PFSK-1 (cell line): ENCODE measurements at regions not wholly inside any gene's neighbourhood (a gene's known extent, or its start where the extent isn't known, plus 50 kb on each side); places are given as distances from the start of the nearest gene placed in this dataset.

Experiments used
- FOXP2 ChIP-seq: optimal IDR thresholded peaks from 2 replicates; pipeline ENCODE3; 2011; ENCODE audit warnings: borderline replicate concordance, control low read depth, inconsistent platforms; ENCODE audit not compliant: insufficient read depth; ENCODE audit errors: extremely low read length, extremely low read depth
- POLR2AphosphoS5 ChIP-seq: IDR thresholded peaks from 2 replicates; pipeline ENCODE4 v1.6.1; 2012; ENCODE audit warnings: low read depth, mild to moderate bottlenecking, control low read depth, low read length, moderate library complexity
- SIN3A ChIP-seq: IDR thresholded peaks from 2 replicates; pipeline ENCODE4 v1.6.1; 2012; ENCODE audit warnings: mild to moderate bottlenecking, low read length, moderate library complexity, borderline replicate concordance; ENCODE audit not compliant: insufficient read depth
- TAF1 ChIP-seq: IDR thresholded peaks from 2 replicates; pipeline ENCODE4 v1.6.1; 2012; ENCODE audit warnings: low read length, control low read depth, borderline replicate concordance; ENCODE audit not compliant: insufficient read depth
- TF ChIP-seq, protein P1 (sequence below), 2 experiments: IDR thresholded peaks; 2 replicates each; pipeline versions ENCODE4 v1.6.1 to v1.8.0; 2011 to 2012; ENCODE audit warnings: low read depth in 2 of 2, low read length in 2 of 2, control low read depth in 1 of 2, inconsistent platforms in 1 of 2, mild to moderate bottlenecking in 1 of 2, moderate library complexity in 1 of 2; ENCODE audit not compliant: insufficient read depth in 1 of 2

DNA sequence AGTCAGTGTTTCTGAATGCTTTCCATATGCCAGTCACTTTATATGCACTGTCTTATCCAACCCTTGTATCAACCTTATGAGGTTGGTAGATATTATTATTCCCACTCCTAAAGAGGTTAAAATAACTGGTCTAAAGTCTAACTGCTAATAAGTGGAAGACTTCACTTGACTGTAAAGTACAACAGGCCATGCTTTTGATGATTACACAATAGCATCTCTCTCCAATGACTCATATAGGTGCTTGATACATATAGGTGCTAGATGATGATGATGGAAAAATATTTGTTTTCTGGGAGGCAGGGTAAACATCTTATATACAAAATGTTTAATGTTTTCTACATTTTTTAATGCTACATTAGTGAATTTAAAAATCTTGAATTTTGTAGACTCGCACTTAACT lies 75.9 kb upstream of the NR3C1 start:
- TF ChIP-seq FOXP2 (no peak), SIN3A (no peak), POLR2AphosphoS5 (no peak), TAF1 (no peak)
- TF ChIP-seq, protein P1, sequence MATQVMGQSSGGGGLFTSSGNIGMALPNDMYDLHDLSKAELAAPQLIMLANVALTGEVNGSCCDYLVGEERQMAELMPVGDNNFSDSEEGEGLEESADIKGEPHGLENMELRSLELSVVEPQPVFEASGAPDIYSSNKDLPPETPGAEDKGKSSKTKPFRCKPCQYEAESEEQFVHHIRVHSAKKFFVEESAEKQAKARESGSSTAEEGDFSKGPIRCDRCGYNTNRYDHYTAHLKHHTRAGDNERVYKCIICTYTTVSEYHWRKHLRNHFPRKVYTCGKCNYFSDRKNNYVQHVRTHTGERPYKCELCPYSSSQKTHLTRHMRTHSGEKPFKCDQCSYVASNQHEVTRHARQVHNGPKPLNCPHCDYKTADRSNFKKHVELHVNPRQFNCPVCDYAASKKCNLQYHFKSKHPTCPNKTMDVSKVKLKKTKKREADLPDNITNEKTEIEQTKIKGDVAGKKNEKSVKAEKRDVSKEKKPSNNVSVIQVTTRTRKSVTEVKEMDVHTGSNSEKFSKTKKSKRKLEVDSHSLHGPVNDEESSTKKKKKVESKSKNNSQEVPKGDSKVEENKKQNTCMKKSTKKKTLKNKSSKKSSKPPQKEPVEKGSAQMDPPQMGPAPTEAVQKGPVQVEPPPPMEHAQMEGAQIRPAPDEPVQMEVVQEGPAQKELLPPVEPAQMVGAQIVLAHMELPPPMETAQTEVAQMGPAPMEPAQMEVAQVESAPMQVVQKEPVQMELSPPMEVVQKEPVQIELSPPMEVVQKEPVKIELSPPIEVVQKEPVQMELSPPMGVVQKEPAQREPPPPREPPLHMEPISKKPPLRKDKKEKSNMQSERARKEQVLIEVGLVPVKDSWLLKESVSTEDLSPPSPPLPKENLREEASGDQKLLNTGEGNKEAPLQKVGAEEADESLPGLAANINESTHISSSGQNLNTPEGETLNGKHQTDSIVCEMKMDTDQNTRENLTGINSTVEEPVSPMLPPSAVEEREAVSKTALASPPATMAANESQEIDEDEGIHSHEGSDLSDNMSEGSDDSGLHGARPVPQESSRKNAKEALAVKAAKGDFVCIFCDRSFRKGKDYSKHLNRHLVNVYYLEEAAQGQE (IDR thresholded peaks at IDR 0.05; ENCODE audit: insufficient read depth in 1 of 2, low read depth in 2 of 2, low read length in 2 of 2), result no peak

DNA sequence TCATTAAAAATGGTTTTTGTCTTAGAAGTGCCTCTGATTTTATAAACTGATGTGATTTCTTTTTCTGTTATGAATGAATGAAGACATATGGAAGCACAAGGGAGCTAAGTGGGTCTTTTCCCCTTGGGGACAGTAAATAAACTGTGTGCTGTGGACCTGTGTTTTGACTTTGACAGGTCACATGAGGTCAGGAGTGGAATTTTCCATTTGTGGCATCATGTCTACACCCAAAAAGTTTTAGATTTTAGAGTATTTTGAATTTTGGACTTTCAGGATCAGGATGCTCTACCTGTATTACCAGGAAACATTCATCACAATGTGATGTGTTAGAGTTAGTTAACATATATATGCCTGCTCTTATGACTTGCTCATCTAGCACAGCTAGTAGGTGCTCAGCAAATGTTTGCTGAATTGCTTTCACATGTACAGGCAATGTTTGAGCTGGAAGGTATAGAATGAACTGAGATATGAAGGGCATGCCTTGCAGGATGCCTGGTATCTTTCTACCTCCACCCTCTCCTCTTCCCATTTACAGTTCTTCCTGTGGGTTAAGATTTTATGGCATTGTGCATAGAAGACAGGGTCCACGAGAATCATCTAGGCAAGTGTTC lies 73.2 kb upstream of the NR3C1 start:
- TF ChIP-seq SIN3A, result no peak
- no peak for TF ChIP-seq POLR2AphosphoS5
- TF ChIP-seq, protein P1 (IDR thresholded peaks at IDR 0.05; ENCODE audit: insufficient read depth in 1 of 2, low read depth in 2 of 2, low read length in 2 of 2), result no peak
- no peak for TF ChIP-seq TAF1
- no peak for TF ChIP-seq FOXP2

DNA sequence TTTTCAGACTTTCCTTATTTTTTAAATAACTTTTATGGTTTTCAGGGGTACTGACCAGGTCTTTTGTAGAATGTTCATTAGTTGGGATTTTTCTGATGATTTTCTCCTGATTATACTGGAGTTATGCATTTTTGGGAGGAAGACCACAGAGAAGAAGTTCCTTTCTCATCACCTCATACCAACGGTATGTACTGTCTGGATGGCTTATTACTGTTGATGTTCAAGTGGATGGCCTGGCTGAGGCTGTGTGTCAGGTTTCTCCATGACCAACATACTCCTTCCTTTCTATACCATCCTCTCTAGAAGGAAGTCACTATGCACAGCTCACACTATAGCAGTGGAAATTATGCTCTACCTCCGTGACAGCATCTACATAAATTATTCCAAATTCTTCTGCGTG lies 71.1 kb upstream of the NR3C1 start:
- TF ChIP-seq, protein P1 (IDR thresholded peaks at IDR 0.05; ENCODE audit: insufficient read depth in 1 of 2, low read depth in 2 of 2, low read length in 2 of 2), result no peak
- TF ChIP-seq FOXP2, result no peak
- TF ChIP-seq TAF1, result no peak
- TF ChIP-seq SIN3A, result no peak
- no peak for TF ChIP-seq POLR2AphosphoS5

DNA sequence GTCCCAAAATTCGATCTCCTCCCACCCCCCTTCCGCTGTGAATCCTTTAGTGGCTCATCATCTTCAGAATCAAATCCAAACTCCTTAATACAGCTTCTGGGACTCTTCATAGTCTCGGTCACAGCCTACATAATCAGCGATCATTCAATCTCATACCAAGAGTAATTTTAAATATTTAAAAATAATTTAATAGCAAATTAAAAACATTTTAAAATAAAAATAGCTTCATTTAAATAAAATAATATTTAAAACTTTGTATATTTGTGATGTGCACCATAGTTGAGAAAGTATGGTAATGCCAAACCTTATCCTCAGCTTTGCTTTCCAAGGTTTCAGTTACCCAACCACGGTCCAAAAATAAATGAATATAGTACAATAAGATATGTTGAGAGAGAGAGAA lies 70.0 kb upstream of the NR3C1 start:
- TF ChIP-seq SIN3A (no peak), TAF1 (no peak), POLR2AphosphoS5 (no peak), FOXP2 (no peak)
- TF ChIP-seq, protein P1 (IDR thresholded peaks at IDR 0.05; ENCODE audit: insufficient read depth in 1 of 2, low read depth in 2 of 2, low read length in 2 of 2), result no peak

DNA sequence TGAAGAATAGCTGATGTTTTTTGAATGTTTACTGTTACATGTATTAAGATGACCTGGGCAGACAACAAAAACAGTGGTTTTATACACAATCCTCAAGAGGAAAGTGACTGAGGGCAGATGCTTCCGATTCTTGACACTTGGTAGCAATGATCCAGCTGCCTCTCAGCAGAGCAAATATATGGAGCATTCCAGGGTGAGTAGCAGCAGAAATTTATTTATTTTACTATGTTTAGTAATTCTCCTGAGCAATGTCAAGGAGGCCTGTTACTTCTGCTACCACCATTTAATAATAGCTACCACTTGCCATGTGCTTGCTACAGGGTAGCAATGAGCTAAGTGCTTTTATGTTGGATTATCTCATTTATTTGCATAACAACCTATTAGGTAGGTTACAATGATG lies 69.1 kb upstream of the NR3C1 start:
- TF ChIP-seq POLR2AphosphoS5, result no peak
- no peak for TF ChIP-seq TAF1
- TF ChIP-seq, protein P1 (IDR thresholded peaks at IDR 0.05; ENCODE audit: insufficient read depth in 1 of 2, low read depth in 2 of 2, low read length in 2 of 2), result no peak
- TF ChIP-seq FOXP2, result no peak
- no peak for TF ChIP-seq SIN3A
